ENCODE measurements at regions not wholly inside any gene's neighbourhood (a gene's known extent, or its start where the extent isn't known, plus 50 kb on each side); places are given as distances from the start of the nearest gene placed in this dataset.

GRCh38 chr12:39116861-39117260 lies 211.5 kb upstream of the CPNE8 start:
- POLR2A ChIA-PET: no interaction called here
- CTCF ChIA-PET: no interaction called here
- no peak overlapping the region for H3K4me3 ChIP-seq (ENCODE audit: low read depth, low read length)

GRCh38 chr12:39112064-39112463 lies 206.7 kb upstream of the CPNE8 start:
- Histone ChIP-seq H3K4me3 (ENCODE audit: low read depth, low read length) (no peak overlapping the region), H3K9me3 (ENCODE audit: control insufficient read depth, insufficient read depth, low read length) (peaks cover 4% of the 10 kb centered on the region; the same call in 1 of the 2 replicates), H3K27ac (ENCODE audit: low read depth, low read length) (no peak overlapping the region), H3K27me3 (ENCODE audit: control insufficient read depth, insufficient read depth, low read length) (no peaks in the 10 kb centered on the region)
- no peak for DNase-seq (ENCODE audit: low read depth, low spot score)
- ChIA-PET POLR2A (no interaction called here), CTCF (no interaction called here)
- TF ChIP-seq CTCF (IDR thresholded peaks at IDR 0.05; ENCODE audit: low read depth, low read length): no peak

More at GRCh38 chr12:39116861-39117260, 211.5 kb upstream of the CPNE8 start:
- TF ChIP-seq CTCF (IDR thresholded peaks at IDR 0.05; ENCODE audit: low read depth, low read length): no peak
- DNase-seq (ENCODE audit: low read depth, low spot score): no peak
- Histone ChIP-seq H3K27ac (ENCODE audit: low read depth, low read length) (no peak overlapping the region), H3K9me3 (ENCODE audit: control insufficient read depth, insufficient read depth, low read length) (peaks cover 4% of the 10 kb centered on the region), H3K27me3 (ENCODE audit: control insufficient read depth, insufficient read depth, low read length) (no peaks in the 10 kb centered on the region)

DNA sequence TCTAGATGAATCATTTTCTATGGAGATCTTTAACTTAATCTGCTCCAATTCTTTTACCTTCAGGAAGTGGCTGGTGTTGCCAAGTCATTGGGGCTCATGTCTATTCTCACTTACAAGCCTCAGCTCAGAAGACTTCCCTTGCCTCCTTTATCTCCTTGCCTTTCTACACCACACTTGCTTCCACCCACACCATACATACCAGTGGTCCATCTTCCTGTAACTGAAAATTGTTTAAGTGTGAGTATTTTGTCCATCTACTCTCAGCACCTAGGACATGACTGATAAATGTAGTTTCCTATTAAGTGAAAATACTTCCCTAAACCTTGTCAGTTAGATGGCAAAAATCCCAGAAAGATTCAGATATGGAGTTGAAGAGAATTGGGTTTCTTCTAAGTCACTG lies 199.7 kb upstream of the CPNE8 start:
- H3K27ac ChIP-seq (ENCODE audit: low read depth, low read length): no peak overlapping the region
- H3K4me3 ChIP-seq (ENCODE audit: low read depth, low read length): no peak overlapping the region
- DNase-seq (ENCODE audit: low read depth, low spot score): no peak
- peaks cover 2% of the 10 kb centered on the region for H3K9me3 ChIP-seq (ENCODE audit: control insufficient read depth, insufficient read depth, low read length)
- H3K27me3 ChIP-seq (ENCODE audit: control insufficient read depth, insufficient read depth, low read length): no peaks in the 10 kb centered on the region
- CTCF ChIA-PET: no interaction called here
- POLR2A ChIA-PET: no interaction called here
- TF ChIP-seq CTCF (IDR thresholded peaks at IDR 0.05; ENCODE audit: low read depth, low read length): no peak

DNA sequence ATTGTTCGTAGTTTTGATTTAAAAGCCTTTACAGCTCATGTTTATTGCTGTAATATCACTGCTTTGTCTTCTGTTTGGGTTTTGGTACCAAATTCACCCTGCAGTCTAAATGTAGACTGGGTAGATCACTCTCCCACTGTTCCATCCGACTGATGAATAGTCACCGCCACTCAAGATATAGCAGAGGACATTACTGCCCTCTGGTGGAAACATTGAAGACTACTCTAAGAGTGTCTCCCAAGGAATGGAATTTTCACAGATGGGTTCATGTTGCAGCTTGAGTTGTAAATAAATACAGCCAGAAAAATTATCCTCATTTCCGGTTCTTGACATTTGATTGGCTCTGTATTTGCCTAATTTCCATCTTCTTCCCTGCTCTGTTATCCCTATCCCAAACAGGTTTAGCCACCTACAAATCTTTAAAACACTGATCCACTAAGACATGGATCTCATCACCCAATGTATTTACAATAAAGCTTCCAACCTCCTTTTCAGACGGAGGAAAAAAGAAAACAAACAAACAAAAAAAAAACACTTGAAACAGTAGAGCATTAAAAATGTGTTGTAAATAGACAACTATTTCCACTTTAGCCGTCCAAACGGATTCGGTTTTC lies 198.3 kb upstream of the CPNE8 start:
- Histone ChIP-seq H3K27ac (ENCODE audit: low read depth, low read length) (no peak overlapping the region), H3K4me3 (ENCODE audit: low read depth, low read length) (no peak overlapping the region), H3K9me3 (ENCODE audit: control insufficient read depth, insufficient read depth, low read length) (peaks cover 2% of the 10 kb centered on the region; the same call in 1 of the 2 replicates), H3K27me3 (ENCODE audit: control insufficient read depth, insufficient read depth, low read length) (no peaks in the 10 kb centered on the region)
- CTCF ChIA-PET: no interaction called here
- no peak for DNase-seq (ENCODE audit: low read depth, low spot score)
- peak; percentile 34 for TF ChIP-seq CTCF (IDR thresholded peaks at IDR 0.05; ENCODE audit: low read depth, low read length)
- POLR2A ChIA-PET: no interaction called here

DNA sequence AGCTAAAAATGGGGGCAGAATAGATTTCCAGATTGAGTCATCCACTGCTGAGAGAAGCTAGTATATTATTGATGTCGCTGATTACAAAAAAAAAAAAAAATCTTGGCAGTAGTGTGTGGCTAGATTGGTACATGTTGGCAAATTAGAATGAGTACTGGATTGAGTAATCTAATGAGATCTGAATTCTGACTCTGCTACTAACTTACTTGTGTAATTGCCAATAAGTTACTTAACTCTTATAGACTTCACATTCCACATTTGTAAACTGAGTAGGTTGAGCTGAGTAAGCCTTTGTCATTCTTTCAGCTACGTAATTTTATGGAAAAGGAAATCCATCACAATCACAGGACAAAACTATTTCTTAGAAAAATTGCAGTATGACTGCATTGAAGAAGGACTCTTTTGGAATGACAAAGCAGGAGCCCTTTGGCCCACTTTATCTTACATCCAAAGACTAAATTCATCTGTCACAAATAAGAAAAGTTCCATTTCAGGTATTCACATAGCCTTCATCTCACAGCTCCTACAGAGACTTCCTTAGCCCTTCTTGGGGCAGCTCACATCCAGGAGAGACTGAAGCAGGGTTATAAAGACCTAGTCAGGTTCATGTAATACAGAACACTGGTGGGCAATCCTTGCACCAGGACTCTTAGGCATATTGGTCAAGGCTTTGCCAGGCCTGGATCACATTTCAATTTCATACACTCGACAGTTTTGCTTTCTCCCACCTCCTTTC lies 197.3 kb upstream of the CPNE8 start:
- TF ChIP-seq CTCF (IDR thresholded peaks at IDR 0.05; ENCODE audit: low read depth, low read length): no peak
- H3K27ac ChIP-seq (ENCODE audit: low read depth, low read length): no peak overlapping the region
- no peak for DNase-seq (ENCODE audit: low read depth, low spot score)
- POLR2A ChIA-PET: no interaction called here
- H3K9me3 ChIP-seq (ENCODE audit: control insufficient read depth, insufficient read depth, low read length): peaks cover 2% of the 10 kb centered on the region; the same call in 1 of the 2 replicates
- no peaks in the 10 kb centered on the region for H3K27me3 ChIP-seq (ENCODE audit: control insufficient read depth, insufficient read depth, low read length)
- CTCF ChIA-PET: no interaction called here
- H3K4me3 ChIP-seq (ENCODE audit: low read depth, low read length): no peak overlapping the region

All from AG04450 (cell line).